ENCODE measurements at regions not wholly inside any gene's neighbourhood (a gene's known extent, or its start where the extent isn't known, plus 50 kb on each side); places are given as distances from the start of the nearest gene placed in this dataset.
"Not testable (repeated sequence)": the region's sequence is repeated elsewhere in the genome, so short reads cannot be mapped to it uniquely, and the experiment has no call there.

GRCh38 chr13:33420117-33420516 is 134.6 kb upstream of the STARD13 start:
- not testable (repeated sequence) for TF ChIP-seq POLR2A (IDR thresholded peaks at IDR 0.05; ENCODE audit: low read length); GATA1 (IDR thresholded peaks at IDR 0.05; ENCODE audit: low read depth, low read length)
